IMR-90 (cell line): ENCODE measurements at regions not wholly inside any gene's neighbourhood (a gene's known extent, or its start where the extent isn't known, plus 50 kb on each side); places are given as distances from the start of the nearest gene placed in this dataset.

Experiments
- ATAC-seq: fragments of 200-7000 bp; cut with Tn5 transposase; 2 replicates; pipeline ENCODE4 v1.9.1; 2020; ENCODE audit warnings: low read depth, mild to moderate bottlenecking, moderate library complexity
- BruUV-seq: library from RNA; stranded (reverse); fragments of 400-500 nt; replicated peaks from 2 replicates; lab custom pipeline; 2021; lab: Mats Ljungman, UMichigan
- CTCF ChIA-PET: fragments of 300-600 bp; formaldehyde crosslinking; extraction: SDS; loops from one replicate; lab custom pipeline; 2021; ENCODE audit warnings: antibody characterized with exemption; lab: Yijun Ruan, JAX
- POLR2A ChIA-PET: fragments of 300-600 bp; sonication (Branson Sonifier 250); formaldehyde crosslinking; loops from one replicate; lab custom pipeline; 2022; ENCODE audit warnings: antibody characterized with exemption; ENCODE audit not compliant: unreplicated experiment; lab: Charles Lee
- DNase-seq: peaks from one replicate; pipeline ENCODE4 v3.0.0; 2013
- H2AFZ ChIP-seq: replicated peaks from 2 replicates; pipeline ENCODE3; 2013; ENCODE audit warnings: low read length, mild to moderate bottlenecking; ENCODE audit not compliant: poor library complexity
- H2AK5ac ChIP-seq: 2 replicates; pipeline ENCODE4 v1.6.1; 2013; ENCODE audit warnings: low read depth, low read length, inconsistent platforms
- H2AK9ac ChIP-seq: replicated peaks from 2 replicates; pipeline ENCODE3; 2013; ENCODE audit warnings: mild to moderate bottlenecking, low read depth, low read length, moderate library complexity; ENCODE audit not compliant: poor library complexity
- H2BK120ac ChIP-seq: 2 replicates; pipeline ENCODE4 v1.6.1; 2013; ENCODE audit warnings: low read depth, low read length, inconsistent platforms
- H2BK15ac ChIP-seq: 3 replicates; pipeline ENCODE4 v1.6.1; 2013; ENCODE audit warnings: low read depth, low read length, inconsistent platforms
- H2BK20ac ChIP-seq: 2 replicates; pipeline ENCODE4 v1.6.1; 2013; ENCODE audit warnings: low read depth, mild to moderate bottlenecking, inconsistent platforms, low read length, moderate library complexity
- H2BK5ac ChIP-seq: 2 replicates; pipeline ENCODE4 v1.6.1; 2013; ENCODE audit warnings: mild to moderate bottlenecking, low read depth, low read length, inconsistent platforms; ENCODE audit not compliant: poor library complexity, severe bottlenecking
- H3K14ac ChIP-seq: replicated peaks from 2 replicates; pipeline ENCODE4 v1.6.1; 2013; ENCODE audit warnings: low read depth, low read length, inconsistent platforms
- H3K18ac ChIP-seq: 2 replicates; pipeline ENCODE4 v1.6.1; 2013; ENCODE audit warnings: low read depth, low read length, control low read depth
- H3K23ac ChIP-seq: 2 replicates; pipeline ENCODE4 v1.6.1; 2013; ENCODE audit warnings: low read depth, low read length, inconsistent platforms
- H3K27ac ChIP-seq: 2 replicates; pipeline ENCODE4 v1.5.1; 2013; ENCODE audit warnings: mild to moderate bottlenecking, control low read depth, low read length; ENCODE audit not compliant: insufficient read depth
- H3K27me3 ChIP-seq: 2 replicates; pipeline ENCODE4 v1.6.1; 2013; ENCODE audit warnings: low read length; ENCODE audit not compliant: control insufficient read depth, insufficient read depth
- H3K36me3 ChIP-seq: 2 replicates; pipeline ENCODE4 v1.6.1; 2013; ENCODE audit warnings: low read length, mixed read lengths; ENCODE audit not compliant: control insufficient read depth, insufficient read depth
- H3K4ac ChIP-seq: 2 replicates; pipeline ENCODE4 v1.6.1; 2013; ENCODE audit warnings: low read depth, low read length, inconsistent platforms
- H3K4me1 ChIP-seq: 2 replicates; pipeline ENCODE4 v1.6.1; 2013; ENCODE audit warnings: low read length, mixed read lengths; ENCODE audit not compliant: control insufficient read depth, insufficient read depth
- H3K4me2 ChIP-seq: 2 replicates; pipeline ENCODE4 v1.6.1; 2013; ENCODE audit warnings: low read depth, mild to moderate bottlenecking, control low read depth, low read length, moderate library complexity
- H3K4me3 ChIP-seq: 2 replicates; pipeline ENCODE4 v1.5.1; 2013; ENCODE audit warnings: low read depth, mild to moderate bottlenecking, control low read depth, low read length, moderate library complexity; ENCODE audit not compliant: insufficient read depth
- H3K56ac ChIP-seq: 2 replicates; pipeline ENCODE4 v1.6.1; 2013; ENCODE audit warnings: low read length, inconsistent platforms; ENCODE audit not compliant: insufficient read depth; ENCODE audit errors: extremely low read depth
- H3K79me1 ChIP-seq, 2 experiments: 2 replicates each; pipeline ENCODE4 v1.6.1; 2013; ENCODE audit warnings: low read length in 2 of 2, inconsistent platforms in 1 of 2, low read depth in 1 of 2
- H3K9ac ChIP-seq: 2 replicates; pipeline ENCODE4 v1.6.1; 2013; ENCODE audit warnings: low read depth, low read length, control low read depth
- H3K9me1 ChIP-seq: 2 replicates; pipeline ENCODE4 v1.6.1; 2013; ENCODE audit warnings: low read length, inconsistent platforms; ENCODE audit not compliant: insufficient read depth
- H3K9me3 ChIP-seq: 2 replicates; pipeline ENCODE4 v1.6.1; 2013; ENCODE audit warnings: low read length; ENCODE audit not compliant: control insufficient read depth, insufficient read depth
- H4K20me1 ChIP-seq: 2 replicates; pipeline ENCODE4 v1.6.1; 2013; ENCODE audit warnings: low read length, inconsistent platforms; ENCODE audit not compliant: insufficient read depth
- H4K5ac ChIP-seq: 2 replicates; pipeline ENCODE4 v1.6.1; 2013; ENCODE audit warnings: mild to moderate bottlenecking, low read depth, low read length, control low read depth
- H4K8ac ChIP-seq, 2 experiments: 2 replicates each; pipeline ENCODE4 v1.6.1; 2013; ENCODE audit warnings: low read depth in 2 of 2, low read length in 2 of 2, control low read depth in 1 of 2, inconsistent platforms in 1 of 2
- H4K91ac ChIP-seq: 2 replicates; pipeline ENCODE4 v1.6.1; 2013; ENCODE audit warnings: low read depth, low read length, inconsistent platforms; ENCODE audit not compliant: insufficient read depth
- BHLHE40 ChIP-seq: fragments of 150-350 bp; IDR thresholded peaks from 2 replicates; pipeline ENCODE4 v1.6.1; 2016; ENCODE audit warnings: mild to moderate bottlenecking, low read depth, low read length
- CEBPB ChIP-seq: IDR thresholded peaks from 2 replicates; pipeline ENCODE4 v1.6.1; 2012; ENCODE audit warnings: low read depth, low read length, improper control_type of control experiment
- CHD1 ChIP-seq: IDR thresholded peaks from 2 replicates; pipeline ENCODE4 v1.6.1; 2012; ENCODE audit warnings: low read depth, low read length, improper control_type of control experiment
- FOS ChIP-seq: fragments of 150-350 bp; IDR thresholded peaks from 2 replicates; pipeline ENCODE4 v1.6.1; 2016; ENCODE audit warnings: low read depth, low read length
- MAFK ChIP-seq: IDR thresholded peaks from 2 replicates; pipeline ENCODE4 v1.6.1; 2012; ENCODE audit warnings: low read depth, low read length, improper control_type of control experiment
- MAZ ChIP-seq: IDR thresholded peaks from 2 replicates; pipeline ENCODE4 v1.6.1; 2012; ENCODE audit warnings: low read depth, mild to moderate bottlenecking, low read length, improper control_type of control experiment, moderate library complexity, borderline replicate concordance
- MXI1 ChIP-seq: IDR thresholded peaks from 2 replicates; pipeline ENCODE4 v1.6.1; 2012; ENCODE audit warnings: low read depth, mild to moderate bottlenecking, low read length, moderate library complexity, borderline replicate concordance
- NFE2L2 ChIP-seq: fragments of 150-350 bp; IDR thresholded peaks from 2 replicates; pipeline ENCODE4 v1.6.1; 2016; ENCODE audit warnings: low read depth, mild to moderate bottlenecking, low read length
- POLR2A ChIP-seq: IDR thresholded peaks from 2 replicates; pipeline ENCODE4 v1.6.1; 2012; ENCODE audit warnings: mild to moderate bottlenecking, low read depth, low read length
- RAD21 ChIP-seq: IDR thresholded peaks from 2 replicates; pipeline ENCODE4 v1.6.1; 2012; ENCODE audit warnings: low read length, improper control_type of control experiment
- RCOR1 ChIP-seq: IDR thresholded peaks from 2 replicates; pipeline ENCODE4 v1.6.1; 2012; ENCODE audit warnings: mild to moderate bottlenecking, low read length, improper control_type of control experiment; ENCODE audit not compliant: insufficient replicate concordance
- RFX5 ChIP-seq: IDR thresholded peaks from 2 replicates; pipeline ENCODE4 v1.8.0; 2012; ENCODE audit warnings: low read depth, mild to moderate bottlenecking, low read length, moderate library complexity
- SMC3 ChIP-seq: fragments of 150-350 bp; IDR thresholded peaks from 2 replicates; pipeline ENCODE4 v1.6.1; 2016; ENCODE audit warnings: low read depth, mild to moderate bottlenecking, antibody characterized with exemption, low read length, moderate library complexity
- WGBS, 2 experiments: methylation state at CpG; one replicate each; pipeline versions ENCODE4 v1.1.5 to v1.1.7; 2013; ENCODE audit warnings: missing lambda C conversion rate in 2 of 2; ENCODE audit not compliant: insufficient read length in 1 of 2; ENCODE audit errors: extremely low coverage in 2 of 2; 5-methylcytosine and 5-hydroxymethylcytosine counted together
- dilution Hi-C: fragments of 300-500 bp; cut with HindIII; formaldehyde crosslinking; loops from one replicate; pipeline ENCODE4 v1.14.3; 2018; ENCODE audit warnings: low sequenced_read_pairs; ENCODE audit not compliant: unreplicated experiment
- in situ Hi-C: fragments of 300-500 bp; cut with MboI; formaldehyde crosslinking; loops from 3 replicates; pipeline ENCODE4 v1.14.3; 2019; ENCODE audit warnings: low sequenced_read_pairs, inconsistent platforms, mixed read lengths
- intact Hi-C: fragments of 100-400 bp; cut with micrococcal nuclease; formaldehyde crosslinking; loops from 2 replicates; pipeline ENCODE4 v1.10.0; 2022
- TF ChIP-seq, protein P1 (sequence below): conservative IDR thresholded peaks from 2 replicates; pipeline ENCODE4 v1.5.1; 2012; ENCODE audit warnings: mild to moderate bottlenecking, low read depth, low read length, improper control_type of control experiment
- TF ChIP-seq, protein P2 (sequence below): fragments of 150-350 bp; IDR thresholded peaks from 2 replicates; pipeline ENCODE4 v1.6.1; 2016; ENCODE audit warnings: low read depth, mild to moderate bottlenecking, low read length, moderate library complexity, borderline replicate concordance
- TF ChIP-seq, protein P3 (sequence below): fragments of 150-350 bp; IDR thresholded peaks from 2 replicates; pipeline ENCODE4 v1.6.1; 2017; ENCODE audit warnings: mild to moderate bottlenecking, antibody characterized with exemption, low read length, low read depth

DNA sequence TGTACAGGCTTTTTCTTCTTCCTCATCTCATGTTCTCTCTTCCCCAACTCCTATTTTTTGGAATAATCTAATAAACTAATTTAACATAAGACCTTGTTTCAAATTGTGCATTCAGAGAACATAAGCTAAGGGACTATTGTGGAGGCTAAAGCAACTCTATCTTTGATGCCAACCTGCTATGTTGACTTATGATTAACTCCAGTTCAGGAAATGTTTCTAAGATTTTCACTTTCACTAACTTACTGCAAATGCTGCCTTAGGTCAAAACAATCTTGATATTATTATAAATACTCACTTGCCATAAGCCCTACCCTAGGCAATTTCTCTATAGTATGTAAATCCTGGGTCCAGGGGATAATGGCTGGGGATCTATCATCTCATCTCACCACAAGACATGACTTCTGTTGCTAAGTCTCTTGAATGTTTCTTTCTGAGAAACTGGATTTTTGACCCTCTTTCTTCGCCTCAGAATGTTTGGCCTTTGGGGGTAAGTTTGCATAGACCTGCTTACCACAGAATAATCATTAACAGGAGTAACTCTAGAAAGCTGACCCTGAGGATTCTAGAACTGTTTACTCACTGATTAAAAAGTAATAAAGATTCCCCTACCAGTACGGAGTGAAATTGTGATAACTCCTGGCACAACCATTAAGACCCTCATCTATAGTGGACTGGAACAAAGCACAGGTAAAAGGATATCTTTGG is 768.1 kb downstream of the GBE1 start:
- no peak overlapping the region for H4K5ac ChIP-seq
- DNase-seq, result no peak
- no peaks in the 10 kb centered on the region for H3K4me1 ChIP-seq
- no peak overlapping the region for H2AK5ac ChIP-seq
- no peaks in the 10 kb centered on the region for H3K9me1 ChIP-seq
- no peak overlapping the region for H3K4me2 ChIP-seq
- dilution Hi-C loops (no loop called here), in situ Hi-C loops (no loop called here), intact Hi-C loops (no loop called here)
- H3K4me3 ChIP-seq, result no peak overlapping the region
- H2BK120ac ChIP-seq, result no peak overlapping the region
- no TSS peak for BruUV-seq
- H3K18ac ChIP-seq, result no peak overlapping the region
- no peaks in the 10 kb centered on the region for H4K20me1 ChIP-seq
- no peak overlapping the region for H2BK20ac ChIP-seq
- no peaks in the 10 kb centered on the region for H3K36me3 ChIP-seq
- H3K23ac ChIP-seq, result no peak overlapping the region
- no peak overlapping the region for H2AK9ac ChIP-seq
- no peak overlapping the region for H4K8ac ChIP-seq
- H4K91ac ChIP-seq, result no peak overlapping the region
- H3K14ac ChIP-seq, result no peak overlapping the region
- H2BK15ac ChIP-seq, result no peak overlapping the region
- no peak for ATAC-seq
- H3K56ac ChIP-seq, result no peak overlapping the region
- H3K9ac ChIP-seq, result no peak overlapping the region
- ChIA-PET POLR2A (no interaction called here), CTCF (no interaction called here)
- H3K27ac ChIP-seq, result no peak overlapping the region
- peaks cover 2% of the 10 kb centered on the region for H3K9me3 ChIP-seq
- TF ChIP-seq CHD1 (no peak), MAFK (no peak), MAZ (no peak), NFE2L2 (no peak), SMC3 (no peak), BHLHE40 (no peak), FOS (no peak), MXI1 (no peak), RCOR1 (no peak), RAD21 (no peak), CEBPB (no peak), POLR2A (no peak), RFX5 (no peak)
- TF ChIP-seq, protein P1, sequence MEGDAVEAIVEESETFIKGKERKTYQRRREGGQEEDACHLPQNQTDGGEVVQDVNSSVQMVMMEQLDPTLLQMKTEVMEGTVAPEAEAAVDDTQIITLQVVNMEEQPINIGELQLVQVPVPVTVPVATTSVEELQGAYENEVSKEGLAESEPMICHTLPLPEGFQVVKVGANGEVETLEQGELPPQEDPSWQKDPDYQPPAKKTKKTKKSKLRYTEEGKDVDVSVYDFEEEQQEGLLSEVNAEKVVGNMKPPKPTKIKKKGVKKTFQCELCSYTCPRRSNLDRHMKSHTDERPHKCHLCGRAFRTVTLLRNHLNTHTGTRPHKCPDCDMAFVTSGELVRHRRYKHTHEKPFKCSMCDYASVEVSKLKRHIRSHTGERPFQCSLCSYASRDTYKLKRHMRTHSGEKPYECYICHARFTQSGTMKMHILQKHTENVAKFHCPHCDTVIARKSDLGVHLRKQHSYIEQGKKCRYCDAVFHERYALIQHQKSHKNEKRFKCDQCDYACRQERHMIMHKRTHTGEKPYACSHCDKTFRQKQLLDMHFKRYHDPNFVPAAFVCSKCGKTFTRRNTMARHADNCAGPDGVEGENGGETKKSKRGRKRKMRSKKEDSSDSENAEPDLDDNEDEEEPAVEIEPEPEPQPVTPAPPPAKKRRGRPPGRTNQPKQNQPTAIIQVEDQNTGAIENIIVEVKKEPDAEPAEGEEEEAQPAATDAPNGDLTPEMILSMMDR, result no peak
- TF ChIP-seq, protein P2, sequence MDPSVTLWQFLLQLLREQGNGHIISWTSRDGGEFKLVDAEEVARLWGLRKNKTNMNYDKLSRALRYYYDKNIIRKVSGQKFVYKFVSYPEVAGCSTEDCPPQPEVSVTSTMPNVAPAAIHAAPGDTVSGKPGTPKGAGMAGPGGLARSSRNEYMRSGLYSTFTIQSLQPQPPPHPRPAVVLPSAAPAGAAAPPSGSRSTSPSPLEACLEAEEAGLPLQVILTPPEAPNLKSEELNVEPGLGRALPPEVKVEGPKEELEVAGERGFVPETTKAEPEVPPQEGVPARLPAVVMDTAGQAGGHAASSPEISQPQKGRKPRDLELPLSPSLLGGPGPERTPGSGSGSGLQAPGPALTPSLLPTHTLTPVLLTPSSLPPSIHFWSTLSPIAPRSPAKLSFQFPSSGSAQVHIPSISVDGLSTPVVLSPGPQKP, result no peak
- TF ChIP-seq, protein P3, sequence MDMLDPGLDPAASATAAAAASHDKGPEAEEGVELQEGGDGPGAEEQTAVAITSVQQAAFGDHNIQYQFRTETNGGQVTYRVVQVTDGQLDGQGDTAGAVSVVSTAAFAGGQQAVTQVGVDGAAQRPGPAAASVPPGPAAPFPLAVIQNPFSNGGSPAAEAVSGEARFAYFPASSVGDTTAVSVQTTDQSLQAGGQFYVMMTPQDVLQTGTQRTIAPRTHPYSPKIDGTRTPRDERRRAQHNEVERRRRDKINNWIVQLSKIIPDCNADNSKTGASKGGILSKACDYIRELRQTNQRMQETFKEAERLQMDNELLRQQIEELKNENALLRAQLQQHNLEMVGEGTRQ, result no peak
- WGBS, 2 experiments, result no CpG with 5 or more reads among the region's 2 CpGs
- no peak overlapping the region for H2AFZ ChIP-seq
- H3K27me3 ChIP-seq, result no peaks in the 10 kb centered on the region
- H3K4ac ChIP-seq, result no peak overlapping the region
- no peak overlapping the region for H2BK5ac ChIP-seq
- H3K79me1 ChIP-seq, result no peaks in the 10 kb centered on the region
